IMR-90 (cell line): ENCODE measurements at regions not wholly inside any gene's neighbourhood (a gene's known extent, or its start where the extent isn't known, plus 50 kb on each side); places are given as distances from the start of the nearest gene placed in this dataset.

Experiments
- ATAC-seq: fragments of 200-7000 bp; cut with Tn5 transposase; 2 replicates; pipeline ENCODE4 v1.9.1; 2020; ENCODE audit warnings: low read depth, mild to moderate bottlenecking, moderate library complexity
- BruUV-seq: library from RNA; stranded (reverse); fragments of 400-500 nt; replicated peaks from 2 replicates; lab custom pipeline; 2021; lab: Mats Ljungman, UMichigan
- CTCF ChIA-PET: fragments of 300-600 bp; formaldehyde crosslinking; extraction: SDS; loops from one replicate; lab custom pipeline; 2021; ENCODE audit warnings: antibody characterized with exemption; lab: Yijun Ruan, JAX
- POLR2A ChIA-PET: fragments of 300-600 bp; sonication (Branson Sonifier 250); formaldehyde crosslinking; loops from one replicate; lab custom pipeline; 2022; ENCODE audit warnings: antibody characterized with exemption; ENCODE audit not compliant: unreplicated experiment; lab: Charles Lee
- DNase-seq: peaks from one replicate; pipeline ENCODE4 v3.0.0; 2013
- H2AFZ ChIP-seq: replicated peaks from 2 replicates; pipeline ENCODE3; 2013; ENCODE audit warnings: low read length, mild to moderate bottlenecking; ENCODE audit not compliant: poor library complexity
- H2AK5ac ChIP-seq: 2 replicates; pipeline ENCODE4 v1.6.1; 2013; ENCODE audit warnings: low read depth, low read length, inconsistent platforms
- H2AK9ac ChIP-seq: replicated peaks from 2 replicates; pipeline ENCODE3; 2013; ENCODE audit warnings: mild to moderate bottlenecking, low read depth, low read length, moderate library complexity; ENCODE audit not compliant: poor library complexity
- H2BK120ac ChIP-seq: 2 replicates; pipeline ENCODE4 v1.6.1; 2013; ENCODE audit warnings: low read depth, low read length, inconsistent platforms
- H2BK15ac ChIP-seq: 3 replicates; pipeline ENCODE4 v1.6.1; 2013; ENCODE audit warnings: low read depth, low read length, inconsistent platforms
- H2BK20ac ChIP-seq: 2 replicates; pipeline ENCODE4 v1.6.1; 2013; ENCODE audit warnings: low read depth, mild to moderate bottlenecking, inconsistent platforms, low read length, moderate library complexity
- H2BK5ac ChIP-seq: 2 replicates; pipeline ENCODE4 v1.6.1; 2013; ENCODE audit warnings: mild to moderate bottlenecking, low read depth, low read length, inconsistent platforms; ENCODE audit not compliant: poor library complexity, severe bottlenecking
- H3K14ac ChIP-seq: replicated peaks from 2 replicates; pipeline ENCODE4 v1.6.1; 2013; ENCODE audit warnings: low read depth, low read length, inconsistent platforms
- H3K18ac ChIP-seq: 2 replicates; pipeline ENCODE4 v1.6.1; 2013; ENCODE audit warnings: low read depth, low read length, control low read depth
- H3K23ac ChIP-seq: 2 replicates; pipeline ENCODE4 v1.6.1; 2013; ENCODE audit warnings: low read depth, low read length, inconsistent platforms
- H3K27ac ChIP-seq: 2 replicates; pipeline ENCODE4 v1.5.1; 2013; ENCODE audit warnings: mild to moderate bottlenecking, control low read depth, low read length; ENCODE audit not compliant: insufficient read depth
- H3K27me3 ChIP-seq: 2 replicates; pipeline ENCODE4 v1.6.1; 2013; ENCODE audit warnings: low read length; ENCODE audit not compliant: control insufficient read depth, insufficient read depth
- H3K36me3 ChIP-seq: 2 replicates; pipeline ENCODE4 v1.6.1; 2013; ENCODE audit warnings: low read length, mixed read lengths; ENCODE audit not compliant: control insufficient read depth, insufficient read depth
- H3K4ac ChIP-seq: 2 replicates; pipeline ENCODE4 v1.6.1; 2013; ENCODE audit warnings: low read depth, low read length, inconsistent platforms
- H3K4me1 ChIP-seq: 2 replicates; pipeline ENCODE4 v1.6.1; 2013; ENCODE audit warnings: low read length, mixed read lengths; ENCODE audit not compliant: control insufficient read depth, insufficient read depth
- H3K4me2 ChIP-seq: 2 replicates; pipeline ENCODE4 v1.6.1; 2013; ENCODE audit warnings: low read depth, mild to moderate bottlenecking, control low read depth, low read length, moderate library complexity
- H3K4me3 ChIP-seq: 2 replicates; pipeline ENCODE4 v1.5.1; 2013; ENCODE audit warnings: low read depth, mild to moderate bottlenecking, control low read depth, low read length, moderate library complexity; ENCODE audit not compliant: insufficient read depth
- H3K56ac ChIP-seq: 2 replicates; pipeline ENCODE4 v1.6.1; 2013; ENCODE audit warnings: low read length, inconsistent platforms; ENCODE audit not compliant: insufficient read depth; ENCODE audit errors: extremely low read depth
- H3K79me1 ChIP-seq, 2 experiments: 2 replicates each; pipeline ENCODE4 v1.6.1; 2013; ENCODE audit warnings: low read length in 2 of 2, inconsistent platforms in 1 of 2, low read depth in 1 of 2
- H3K9ac ChIP-seq: 2 replicates; pipeline ENCODE4 v1.6.1; 2013; ENCODE audit warnings: low read depth, low read length, control low read depth
- H3K9me1 ChIP-seq: 2 replicates; pipeline ENCODE4 v1.6.1; 2013; ENCODE audit warnings: low read length, inconsistent platforms; ENCODE audit not compliant: insufficient read depth
- H3K9me3 ChIP-seq: 2 replicates; pipeline ENCODE4 v1.6.1; 2013; ENCODE audit warnings: low read length; ENCODE audit not compliant: control insufficient read depth, insufficient read depth
- H4K20me1 ChIP-seq: 2 replicates; pipeline ENCODE4 v1.6.1; 2013; ENCODE audit warnings: low read length, inconsistent platforms; ENCODE audit not compliant: insufficient read depth
- H4K5ac ChIP-seq: 2 replicates; pipeline ENCODE4 v1.6.1; 2013; ENCODE audit warnings: mild to moderate bottlenecking, low read depth, low read length, control low read depth
- H4K8ac ChIP-seq, 2 experiments: 2 replicates each; pipeline ENCODE4 v1.6.1; 2013; ENCODE audit warnings: low read depth in 2 of 2, low read length in 2 of 2, control low read depth in 1 of 2, inconsistent platforms in 1 of 2
- H4K91ac ChIP-seq: 2 replicates; pipeline ENCODE4 v1.6.1; 2013; ENCODE audit warnings: low read depth, low read length, inconsistent platforms; ENCODE audit not compliant: insufficient read depth
- CHD1 ChIP-seq: IDR thresholded peaks from 2 replicates; pipeline ENCODE4 v1.6.1; 2012; ENCODE audit warnings: low read depth, low read length, improper control_type of control experiment
- CTCF ChIP-seq: conservative IDR thresholded peaks from 2 replicates; pipeline ENCODE4 v1.5.1; 2012; ENCODE audit warnings: mild to moderate bottlenecking, low read depth, low read length, improper control_type of control experiment
- MAFK ChIP-seq: IDR thresholded peaks from 2 replicates; pipeline ENCODE4 v1.6.1; 2012; ENCODE audit warnings: low read depth, low read length, improper control_type of control experiment
- MAZ ChIP-seq: IDR thresholded peaks from 2 replicates; pipeline ENCODE4 v1.6.1; 2012; ENCODE audit warnings: low read depth, mild to moderate bottlenecking, low read length, improper control_type of control experiment, moderate library complexity, borderline replicate concordance
- MXI1 ChIP-seq: IDR thresholded peaks from 2 replicates; pipeline ENCODE4 v1.6.1; 2012; ENCODE audit warnings: low read depth, mild to moderate bottlenecking, low read length, moderate library complexity, borderline replicate concordance
- NFE2L2 ChIP-seq: fragments of 150-350 bp; IDR thresholded peaks from 2 replicates; pipeline ENCODE4 v1.6.1; 2016; ENCODE audit warnings: low read depth, mild to moderate bottlenecking, low read length
- POLR2A ChIP-seq: IDR thresholded peaks from 2 replicates; pipeline ENCODE4 v1.6.1; 2012; ENCODE audit warnings: mild to moderate bottlenecking, low read depth, low read length
- RCOR1 ChIP-seq: IDR thresholded peaks from 2 replicates; pipeline ENCODE4 v1.6.1; 2012; ENCODE audit warnings: mild to moderate bottlenecking, low read length, improper control_type of control experiment; ENCODE audit not compliant: insufficient replicate concordance
- SMC3 ChIP-seq: fragments of 150-350 bp; IDR thresholded peaks from 2 replicates; pipeline ENCODE4 v1.6.1; 2016; ENCODE audit warnings: low read depth, mild to moderate bottlenecking, antibody characterized with exemption, low read length, moderate library complexity
- USF2 ChIP-seq: fragments of 150-350 bp; IDR thresholded peaks from 2 replicates; pipeline ENCODE4 v1.6.1; 2017; ENCODE audit warnings: mild to moderate bottlenecking, antibody characterized with exemption, low read length, low read depth
- WGBS, 2 experiments: methylation state at CpG; one replicate each; pipeline versions ENCODE4 v1.1.5 to v1.1.7; 2013; ENCODE audit warnings: missing lambda C conversion rate in 2 of 2; ENCODE audit not compliant: insufficient read length in 1 of 2; ENCODE audit errors: extremely low coverage in 2 of 2; 5-methylcytosine and 5-hydroxymethylcytosine counted together
- dilution Hi-C: fragments of 300-500 bp; cut with HindIII; formaldehyde crosslinking; loops from one replicate; pipeline ENCODE4 v1.14.3; 2018; ENCODE audit warnings: low sequenced_read_pairs; ENCODE audit not compliant: unreplicated experiment
- in situ Hi-C: fragments of 300-500 bp; cut with MboI; formaldehyde crosslinking; loops from 3 replicates; pipeline ENCODE4 v1.14.3; 2019; ENCODE audit warnings: low sequenced_read_pairs, inconsistent platforms, mixed read lengths
- intact Hi-C: fragments of 100-400 bp; cut with micrococcal nuclease; formaldehyde crosslinking; loops from 2 replicates; pipeline ENCODE4 v1.10.0; 2022

GRCh38 chr6:103027271-103027931, 1633.9 kb downstream of the GRIK2 start:
- Histone ChIP-seq H3K36me3 (no peaks in the 10 kb centered on the region), H2AK5ac (no peak overlapping the region), H2AK9ac (no peak overlapping the region), H3K27me3 (no peaks in the 10 kb centered on the region), H2BK5ac (no peak overlapping the region), H3K23ac (no peak overlapping the region), H3K79me1 (no peaks in the 10 kb centered on the region), H3K9me3 (peaks cover 3% of the 10 kb centered on the region; the same call in 1 of the 2 replicates), H2BK15ac (no peak overlapping the region), H3K9me1 (no peaks in the 10 kb centered on the region), H2BK20ac (no peak overlapping the region), H3K27ac (no peak overlapping the region), H3K9ac (no peak overlapping the region), H3K4ac (no peak overlapping the region), H2AFZ (no peak overlapping the region), H4K91ac (no peak overlapping the region), H3K4me1 (no peaks in the 10 kb centered on the region), H4K20me1 (no peaks in the 10 kb centered on the region), H2BK120ac (no peak overlapping the region), H3K4me3 (no peak overlapping the region), H3K56ac (no peak overlapping the region), H3K18ac (no peak overlapping the region), H4K8ac (no peak overlapping the region), H3K4me2 (no peak overlapping the region), H3K14ac (no peak overlapping the region), H4K5ac (no peak overlapping the region)
- TF ChIP-seq RCOR1 (no peak), SMC3 (no peak), MXI1 (no peak), USF2 (no peak), MAFK (no peak), CTCF (no peak), MAZ (no peak), POLR2A (no peak), CHD1 (no peak), NFE2L2 (no peak)
- ChIA-PET CTCF (no interaction called here), POLR2A (no interaction called here)
- 80% methylated on average over 1 of the region's 7 CpGs; no CpG with 5 or more reads in 1 of the 2 experiments for WGBS, 2 experiments
- no peak for ATAC-seq
- no peak for DNase-seq
- intact Hi-C loops: no loop called here
- dilution Hi-C loops: no loop called here
- BruUV-seq: no TSS peak
- in situ Hi-C loops: no loop called here
